ENCODE measurements at regions not wholly inside any gene's neighbourhood (a gene's known extent, or its start where the extent isn't known, plus 50 kb on each side); places are given as distances from the start of the nearest gene placed in this dataset.

GRCh38 chrX:73267979-73268378, 53.3 kb upstream of the NAP1L2 start:
- Histone ChIP-seq H3K27me3 (ENCODE audit: insufficient read depth, low read length) (peaks cover 6% of the 10 kb centered on the region), H3K4me1 (ENCODE audit: insufficient read depth, low read length) (no peaks in the 10 kb centered on the region), H3K4me2 (ENCODE audit: insufficient read depth, low read length) (no peak overlapping the region), H2AFZ (ENCODE audit: low read length) (no peak overlapping the region), H4K20me1 (ENCODE audit: insufficient read depth, low read length) (no peaks in the 10 kb centered on the region), H3K9me3 (ENCODE audit: low read depth, low read length) (no peaks in the 10 kb centered on the region), H3K36me3 (ENCODE audit: insufficient read depth, low read length) (no peaks in the 10 kb centered on the region), H3K79me2 (ENCODE audit: insufficient read depth, low read length) (no peaks in the 10 kb centered on the region), H3K4me3 (ENCODE audit: insufficient read depth, low read length) (no peak overlapping the region), H3K27ac (ENCODE audit: low read depth, low read length) (no peak overlapping the region)
- no peak for DNase-seq (ENCODE audit: insufficient read length, low spot score, missing footprints)
- no peak for TF ChIP-seq CTCF (IDR thresholded peaks at IDR 0.05; ENCODE audit: extremely low read depth, low read depth, low read length)

GRCh38 chrX:73267206-73267605, 52.6 kb upstream of the NAP1L2 start:
- no peak for TF ChIP-seq CTCF (IDR thresholded peaks at IDR 0.05; ENCODE audit: extremely low read depth, low read depth, low read length)
- Histone ChIP-seq H3K79me2 (ENCODE audit: insufficient read depth, low read length) (no peaks in the 10 kb centered on the region), H3K9me3 (ENCODE audit: low read depth, low read length) (no peaks in the 10 kb centered on the region), H3K27ac (ENCODE audit: low read depth, low read length) (no peak overlapping the region), H2AFZ (ENCODE audit: low read length) (no peak overlapping the region), H3K36me3 (ENCODE audit: insufficient read depth, low read length) (no peaks in the 10 kb centered on the region), H3K4me1 (ENCODE audit: insufficient read depth, low read length) (no peaks in the 10 kb centered on the region), H3K4me3 (ENCODE audit: insufficient read depth, low read length) (no peak overlapping the region), H3K27me3 (ENCODE audit: insufficient read depth, low read length) (peaks cover 6% of the 10 kb centered on the region), H3K4me2 (ENCODE audit: insufficient read depth, low read length) (no peak overlapping the region), H4K20me1 (ENCODE audit: insufficient read depth, low read length) (no peaks in the 10 kb centered on the region)
- DNase-seq (ENCODE audit: insufficient read length, low spot score, missing footprints) = peak; percentile 4

DNA sequence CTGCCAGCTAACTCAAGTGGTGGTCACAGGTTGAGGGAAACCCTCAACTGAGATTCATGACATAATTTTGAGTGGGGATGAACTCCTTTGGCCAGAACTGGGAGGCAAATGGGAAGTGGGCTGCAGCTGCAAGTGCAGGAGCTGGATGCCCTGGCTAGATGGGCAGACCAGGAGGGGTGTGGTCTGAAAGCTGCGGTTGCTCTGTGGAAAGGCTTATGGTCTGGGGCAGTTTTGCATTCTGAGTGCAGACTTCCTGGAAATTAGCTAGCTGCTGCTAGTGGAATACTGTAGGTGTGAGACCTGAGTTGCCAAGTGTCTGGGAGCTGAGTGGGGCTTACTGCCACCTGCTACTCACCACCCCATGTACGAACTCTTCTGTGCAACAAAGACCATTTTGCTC, 52.1 kb upstream of the NAP1L2 start:
- Histone ChIP-seq H3K4me3 (ENCODE audit: insufficient read depth, low read length) (no peak overlapping the region), H3K27me3 (ENCODE audit: insufficient read depth, low read length) (peaks cover 6% of the 10 kb centered on the region), H2AFZ (ENCODE audit: low read length) (no peak overlapping the region), H3K9me3 (ENCODE audit: low read depth, low read length) (no peaks in the 10 kb centered on the region), H3K27ac (ENCODE audit: low read depth, low read length) (no peak overlapping the region), H4K20me1 (ENCODE audit: insufficient read depth, low read length) (no peaks in the 10 kb centered on the region), H3K36me3 (ENCODE audit: insufficient read depth, low read length) (no peaks in the 10 kb centered on the region), H3K4me1 (ENCODE audit: insufficient read depth, low read length) (no peaks in the 10 kb centered on the region), H3K79me2 (ENCODE audit: insufficient read depth, low read length) (no peaks in the 10 kb centered on the region), H3K4me2 (ENCODE audit: insufficient read depth, low read length) (no peak overlapping the region)
- TF ChIP-seq CTCF (IDR thresholded peaks at IDR 0.05; ENCODE audit: extremely low read depth, low read depth, low read length) = no peak
- DNase-seq (ENCODE audit: insufficient read length, low spot score, missing footprints) = no peak

All from osteoblast (primary cell).